GM21528 (cell line): ENCODE measurements at regions not wholly inside any gene's neighbourhood (a gene's known extent, or its start where the extent isn't known, plus 50 kb on each side); places are given as distances from the start of the nearest gene placed in this dataset.
"Not testable (repeated sequence)": the region's sequence is repeated elsewhere in the genome, so short reads cannot be mapped to it uniquely, and the experiment has no call there.

Source experiments
- ATAC-seq: cut with Tn5 transposase; IDR thresholded peaks from one replicate; pipeline ENCODE4 v1.9.1; 2021; ENCODE audit warnings: mild to moderate bottlenecking, moderate library complexity; ENCODE audit not compliant: unreplicated experiment, low FRiP score

DNA sequence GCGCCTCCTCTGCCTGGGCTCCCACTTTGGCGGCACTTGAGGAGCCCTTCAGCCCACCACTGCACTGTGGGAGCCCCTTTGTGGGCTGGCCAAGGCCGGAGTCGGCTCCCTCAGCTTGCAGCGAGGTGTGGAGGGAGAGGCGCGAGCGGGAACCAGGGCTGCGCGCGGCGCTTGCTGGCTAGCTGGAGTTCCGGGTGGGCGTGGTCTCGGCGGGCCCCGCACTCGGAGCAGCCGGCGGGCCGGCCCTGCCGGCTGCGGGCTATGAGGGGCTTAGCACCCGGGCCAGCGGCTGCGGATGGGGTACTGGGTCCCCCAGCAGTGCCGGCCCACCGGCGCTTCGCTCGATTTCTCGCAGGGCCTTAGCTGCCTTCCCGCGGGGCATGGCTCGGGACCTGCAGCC, 344.5 kb downstream of the NYAP2 start:
- not testable (repeated sequence) for ATAC-seq

DNA sequence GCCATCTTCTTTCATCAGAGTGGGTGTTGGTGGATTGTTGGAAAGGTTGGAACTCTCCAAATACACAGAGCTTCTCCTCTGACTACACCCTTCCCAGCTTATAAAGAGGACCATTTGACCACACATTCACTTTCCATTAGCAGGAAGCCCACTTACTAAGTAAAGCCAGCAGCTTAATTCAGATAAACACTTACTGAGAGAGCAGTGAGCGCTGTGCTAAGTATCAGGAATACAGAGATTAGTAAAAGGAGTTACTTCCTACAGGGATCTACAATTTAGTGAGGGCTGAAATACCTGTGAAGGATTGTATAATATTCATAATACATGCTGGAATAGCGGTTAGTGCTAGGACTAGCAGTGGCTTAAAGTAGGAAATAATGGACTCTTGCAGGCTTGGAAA, 343.0 kb downstream of the NYAP2 start:
- no peak for ATAC-seq

DNA sequence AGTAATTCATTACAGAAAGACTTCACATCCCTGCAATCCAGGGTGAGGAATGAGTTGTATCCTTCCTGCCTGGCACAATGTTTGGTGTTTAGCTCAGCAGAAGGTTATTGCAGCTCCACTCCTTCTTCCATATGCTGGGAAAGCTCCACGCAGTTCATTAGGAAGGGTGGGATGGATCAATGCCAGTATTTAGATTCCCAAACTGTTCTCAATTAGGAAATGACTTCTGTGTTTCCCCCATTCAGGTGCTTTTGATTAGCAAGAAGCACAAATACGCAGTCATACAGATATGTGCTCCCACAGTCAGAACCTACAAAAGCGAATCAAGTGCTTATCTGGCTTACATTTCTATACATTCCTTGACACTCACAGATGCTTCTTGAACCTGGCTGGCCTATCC, 340.6 kb downstream of the NYAP2 start:
- no peak for ATAC-seq

DNA sequence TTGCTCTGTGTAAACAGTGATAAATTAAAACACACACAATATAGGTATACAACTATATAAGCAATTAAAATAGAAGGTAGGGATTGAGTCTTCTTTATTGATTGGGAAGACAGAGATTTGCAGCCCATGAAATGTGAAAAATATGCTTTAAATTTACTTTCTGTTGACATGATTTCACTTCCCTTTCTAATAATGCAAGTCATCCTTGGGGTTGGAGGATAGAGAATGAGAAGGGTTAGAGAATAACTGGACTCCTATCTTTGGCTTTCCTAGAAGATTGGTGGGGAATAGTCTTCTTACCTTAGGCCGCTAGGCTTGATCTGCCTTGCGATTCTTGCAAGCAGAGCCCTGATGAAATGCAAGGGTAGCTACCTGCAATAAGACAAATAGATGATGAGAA, 339.8 kb downstream of the NYAP2 start:
- ATAC-seq = no peak

DNA sequence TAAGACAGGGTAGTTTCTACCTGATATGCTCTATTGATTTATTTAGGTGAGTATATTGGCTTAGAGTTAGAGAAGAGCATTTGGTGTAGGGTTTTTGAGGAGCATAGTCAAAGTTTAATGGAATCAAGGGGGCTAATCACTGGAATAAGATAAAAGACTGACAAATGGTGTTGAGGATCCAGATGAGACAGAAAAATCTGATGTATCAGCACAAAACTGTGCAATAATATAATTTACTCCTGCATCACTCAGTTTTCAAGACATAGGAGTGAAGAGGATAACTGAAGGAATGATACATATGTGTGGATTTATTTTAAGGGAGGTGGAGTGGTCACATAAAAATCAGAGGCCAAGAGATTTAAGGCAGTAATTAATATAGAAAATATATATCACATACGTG, 339.2 kb downstream of the NYAP2 start:
- ATAC-seq = no peak

DNA sequence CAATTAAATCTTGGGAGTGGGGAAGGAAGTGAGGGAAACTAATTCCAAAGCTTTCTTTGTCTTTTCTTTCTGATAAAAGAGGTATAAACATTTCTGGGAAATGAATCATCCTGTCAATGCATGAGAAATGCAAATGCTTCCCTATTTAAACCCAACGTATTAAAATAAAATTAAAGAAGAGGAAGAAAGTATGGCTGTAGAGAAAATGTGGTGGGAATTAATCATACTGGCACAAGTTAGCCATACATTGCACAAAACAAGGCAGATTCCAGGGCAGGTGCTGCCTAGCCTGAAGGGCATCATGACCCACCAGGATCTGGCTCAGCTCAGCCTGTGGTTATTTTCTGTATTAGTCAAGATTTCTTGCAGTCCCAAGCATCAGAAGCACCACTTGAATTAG, 338.0 kb downstream of the NYAP2 start:
- ATAC-seq = no peak

DNA sequence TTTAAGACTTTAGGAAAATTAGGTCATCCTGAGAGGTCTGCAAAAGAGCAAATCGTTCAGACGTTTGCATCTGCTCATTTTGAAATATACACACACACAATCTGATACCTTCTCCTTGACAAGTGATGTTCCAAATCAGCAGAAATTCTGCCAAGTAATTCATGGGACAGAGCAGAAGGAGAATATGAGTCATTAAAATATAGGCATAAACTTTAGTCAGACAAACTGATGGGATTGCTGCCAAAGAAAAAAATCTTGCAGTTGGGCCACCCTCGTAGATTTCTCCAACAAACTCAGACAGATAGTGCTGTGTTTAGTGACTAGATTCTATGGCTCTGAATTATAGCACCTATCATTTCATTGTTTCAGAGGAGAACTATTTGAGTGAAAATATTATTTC, 336.3 kb downstream of the NYAP2 start:
- ATAC-seq = no peak

DNA sequence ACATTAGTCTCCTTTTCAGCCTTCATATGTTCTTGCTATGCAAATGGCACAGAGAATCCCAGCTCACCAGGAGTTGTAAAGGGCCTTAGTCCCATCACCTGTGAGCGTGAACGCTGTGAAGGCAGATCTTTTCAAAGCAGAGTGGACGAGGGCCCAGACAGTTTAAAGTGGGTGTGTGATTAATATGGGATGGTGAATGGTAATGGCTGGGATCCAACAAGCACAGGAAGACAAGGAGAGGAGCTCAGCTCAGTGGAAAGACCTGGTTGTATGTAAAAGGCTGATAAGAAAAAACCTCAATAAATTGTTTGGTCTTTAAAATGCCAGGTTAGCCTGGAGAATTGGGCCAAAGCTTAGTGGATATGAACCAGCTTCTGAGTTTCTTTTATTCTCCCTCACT, 326.2 kb downstream of the NYAP2 start:
- no peak for ATAC-seq
